DOHH2 (cell line): ENCODE measurements at regions not wholly inside any gene's neighbourhood (a gene's known extent, or its start where the extent isn't known, plus 50 kb on each side); places are given as distances from the start of the nearest gene placed in this dataset.

Experiments used
- CTCF ChIP-seq: fragments of 200-600 bp; sonication (generic); IDR thresholded peaks from one replicate; pipeline ENCODE4 v1.5.1; 2014; ENCODE audit warnings: antibody characterized with exemption, mild to moderate bottlenecking, low read depth, low read length; ENCODE audit not compliant: poor library complexity, severe bottlenecking
- EZH2phosphoT487 ChIP-seq: fragments of 200-600 bp; sonication (generic); IDR thresholded peaks from 2 replicates; pipeline ENCODE4 v1.6.1; 2017; ENCODE audit warnings: borderline replicate concordance, mild to moderate bottlenecking, antibody characterized with exemption, low read length, moderate library complexity, mixed read lengths

- TF ChIP-seq CTCF (no peak), EZH2phosphoT487 (no peak)
These were observed 581.3 kb upstream of the TENM3 start for GRCh38 chr4:181661923-181662322.
